H1 (cell line): ENCODE measurements at regions not wholly inside any gene's neighbourhood (a gene's known extent, or its start where the extent isn't known, plus 50 kb on each side); places are given as distances from the start of the nearest gene placed in this dataset.

Experiments
- CTCF ChIA-PET: fragments of 300-600 bp; sonication (Branson Sonifier 250); formaldehyde crosslinking; loops from one replicate; lab custom pipeline; 2021; ENCODE audit not compliant: partially characterized antibody; lab: Charles Lee
- POLR2A ChIA-PET: fragments of 300-600 bp; sonication (Branson Sonifier 250); formaldehyde crosslinking; loops from one replicate; lab custom pipeline; 2021; ENCODE audit warnings: inconsistent platforms; ENCODE audit not compliant: partially characterized antibody; lab: Charles Lee
- DNase-seq, 2 experiments: peaks; one replicate each; pipeline versions ENCODE4 v3.0.0 to v3.0.0-alpha.2; 2010 to 2022; ENCODE audit warnings: low spot score in 2 of 2, low read depth in 1 of 2, mixed read lengths in 1 of 2
- FAIRE-seq: peaks from 2 replicates; lab custom pipeline; 2011; peaks lifted over from hg19 to GRCh38; lab: Jason Lieb, UNC
- H2AFZ ChIP-seq: 2 replicates; pipeline ENCODE4 v1.8.1; 2012; ENCODE audit warnings: low read length, inconsistent platforms
- H2AK5ac ChIP-seq: 2 replicates; pipeline ENCODE4 v1.6.1; 2013; ENCODE audit warnings: low read depth, low read length
- H2BK120ac ChIP-seq: replicated peaks from 2 replicates; pipeline ENCODE3; 2013; ENCODE audit warnings: low read depth, low read length, inconsistent platforms
- H2BK12ac ChIP-seq: 2 replicates; pipeline ENCODE4 v1.6.1; 2013; ENCODE audit warnings: low read depth, low read length
- H2BK15ac ChIP-seq: 2 replicates; pipeline ENCODE4 v1.6.1; 2013; ENCODE audit warnings: low read length
- H2BK20ac ChIP-seq: 2 replicates; pipeline ENCODE4 v1.6.1; 2013; ENCODE audit warnings: low read length
- H2BK5ac ChIP-seq: 2 replicates; pipeline ENCODE4 v1.6.1; 2013; ENCODE audit warnings: low read depth, low read length
- H3K14ac ChIP-seq: 2 replicates; pipeline ENCODE4 v1.6.1; 2013; ENCODE audit warnings: inconsistent platforms; ENCODE audit not compliant: insufficient read length
- H3K18ac ChIP-seq: 2 replicates; pipeline ENCODE4 v1.6.1; 2013; ENCODE audit warnings: low read length; ENCODE audit errors: extremely low read depth
- H3K23ac ChIP-seq: 2 replicates; pipeline ENCODE4 v1.6.1; 2013; ENCODE audit warnings: inconsistent platforms; ENCODE audit not compliant: insufficient read length
- H3K23me2 ChIP-seq: 2 replicates; pipeline ENCODE4 v1.6.1; 2013; ENCODE audit warnings: low read depth, low read length
- H3K27ac ChIP-seq: 2 replicates; pipeline ENCODE4 v1.6.1; 2011; ENCODE audit warnings: low read depth, low read length, inconsistent platforms
- H3K27me3 ChIP-seq, 4 experiments: replicated peaks in 1 of 4; 1 replicate in 1 of 4; 2 replicates in 3 of 4; pipeline versions ENCODE4 v1.6.1 to v1.8.1; 2011 to 2013; ENCODE audit warnings: low read length in 3 of 4, mild to moderate bottlenecking in 3 of 4, inconsistent platforms in 2 of 4, mixed read lengths in 2 of 4, moderate library complexity in 1 of 4; ENCODE audit not compliant: control insufficient read depth in 3 of 4, insufficient read depth in 3 of 4; ENCODE audit errors: extremely low read depth in 1 of 4
- H3K36me3 ChIP-seq, 4 experiments: 2 replicates each; pipeline versions ENCODE4 v1.6.1 to v1.8.1; 2011 to 2013; ENCODE audit warnings: mild to moderate bottlenecking in 4 of 4, low read length in 3 of 4, moderate library complexity in 2 of 4, control low read depth in 1 of 4, inconsistent platforms in 1 of 4; ENCODE audit not compliant: insufficient read depth in 4 of 4, control insufficient read depth in 2 of 4
- H3K4ac ChIP-seq: replicated peaks from 2 replicates; pipeline ENCODE3; 2013; ENCODE audit warnings: low read length, low read depth, mixed read lengths, inconsistent platforms; ENCODE audit not compliant: insufficient read length
- H3K4me1 ChIP-seq, 4 experiments: replicated peaks in 1 of 4; 1 replicate in 1 of 4; 2 replicates in 3 of 4; pipeline versions ENCODE4 v1.6.1 to v1.8.1; 2011 to 2013; ENCODE audit warnings: low read length in 3 of 4, inconsistent platforms in 2 of 4, mixed read lengths in 1 of 4; ENCODE audit not compliant: insufficient read depth in 4 of 4, control insufficient read depth in 3 of 4
- H3K4me2 ChIP-seq, 2 experiments: 2 replicates each; pipeline versions ENCODE4 v1.6.1 to v1.8.1; 2011 to 2013; ENCODE audit warnings: low read depth in 2 of 2, low read length in 2 of 2, control low read depth in 1 of 2, inconsistent platforms in 1 of 2, mild to moderate bottlenecking in 1 of 2; ENCODE audit not compliant: insufficient read depth in 1 of 2
- H3K4me3 ChIP-seq, 4 experiments: fragments of 200-600, 300-600 bp in 1 of 4; sonication (generic), shearing (Covaris generic), sonication (Bioruptor Twin) in 1 of 4; 2 replicates each; pipeline versions ENCODE4 v1.5.1 to v1.8.1; 2011 to 2016; ENCODE audit warnings: low read length in 4 of 4, low read depth in 3 of 4, control low read depth in 2 of 4, inconsistent platforms in 2 of 4, mild to moderate bottlenecking in 2 of 4, mixed read lengths in 1 of 4, moderate library complexity in 1 of 4; ENCODE audit not compliant: insufficient read depth in 2 of 4; ENCODE audit errors: extremely low read depth in 1 of 4
- H3K56ac ChIP-seq: replicated peaks from 2 replicates; pipeline ENCODE3; 2013; ENCODE audit warnings: low read depth, mild to moderate bottlenecking, mixed read lengths, low read length, inconsistent platforms; ENCODE audit not compliant: insufficient read length
- H3K79me1 ChIP-seq: 2 replicates; pipeline ENCODE4 v1.6.1; 2013; ENCODE audit warnings: low read depth, low read length, control low read depth
- H3K79me2 ChIP-seq, 2 experiments: 2 replicates each; pipeline versions ENCODE4 v1.6.1 to v1.8.1; 2012 to 2013; ENCODE audit warnings: low read length in 2 of 2, mild to moderate bottlenecking in 2 of 2, inconsistent platforms in 1 of 2; ENCODE audit not compliant: insufficient read depth in 2 of 2, control insufficient read depth in 1 of 2
- H3K9ac ChIP-seq, 4 experiments: replicated peaks in 1 of 4; 1 replicate in 1 of 4; 2 replicates in 3 of 4; pipeline versions ENCODE4 v1.6.1 to v1.8.1; 2011 to 2013; ENCODE audit warnings: low read depth in 3 of 4, low read length in 3 of 4, control low read depth in 2 of 4, mild to moderate bottlenecking in 2 of 4, moderate library complexity in 2 of 4, inconsistent platforms in 1 of 4; ENCODE audit errors: extremely low read depth in 1 of 4
- H3K9me3 ChIP-seq, 2 experiments: 2 replicates each; pipeline versions ENCODE4 v1.6.1 to v1.8.1; 2012 to 2013; ENCODE audit warnings: mild to moderate bottlenecking in 2 of 2, moderate library complexity in 2 of 2, control low read depth in 1 of 2, inconsistent platforms in 1 of 2, low read depth in 1 of 2, low read length in 1 of 2, mixed read lengths in 1 of 2; ENCODE audit not compliant: insufficient read depth in 2 of 2
- H4K20me1 ChIP-seq, 2 experiments: replicated peaks in 1 of 2; 2 replicates each; pipeline versions ENCODE3 to v1.8.1; 2011 to 2013; ENCODE audit warnings: inconsistent platforms in 2 of 2, low read length in 2 of 2, mild to moderate bottlenecking in 1 of 2; ENCODE audit not compliant: insufficient read depth in 2 of 2, control insufficient read depth in 1 of 2
- H4K5ac ChIP-seq: 2 replicates; pipeline ENCODE4 v1.6.1; 2013; ENCODE audit warnings: low read length, low read depth, mixed read lengths, inconsistent platforms; ENCODE audit not compliant: insufficient read length
- H4K8ac ChIP-seq: 2 replicates; pipeline ENCODE4 v1.8.0; 2013; ENCODE audit warnings: mild to moderate bottlenecking, moderate library complexity, low read length, inconsistent platforms; ENCODE audit not compliant: insufficient read depth; ENCODE audit errors: extremely low read depth
- H4K91ac ChIP-seq: replicated peaks from 2 replicates; pipeline ENCODE3; 2013; ENCODE audit warnings: low read length, mixed read lengths, inconsistent platforms; ENCODE audit not compliant: insufficient read length
- EGR1 ChIP-seq: IDR thresholded peaks from 2 replicates; pipeline ENCODE4 v1.6.1; 2011; ENCODE audit warnings: low read depth, low read length, borderline replicate concordance
- JUN ChIP-seq: IDR thresholded peaks from 2 replicates; pipeline ENCODE4 v1.6.1; 2011; ENCODE audit warnings: low read depth, mild to moderate bottlenecking, improper control_type of control experiment, low read length
- POLR2A ChIP-seq, 2 experiments: IDR thresholded peaks; 1 replicate in 1 of 2; 2 replicates in 1 of 2; pipeline ENCODE4 v1.6.1; 2011; ENCODE audit warnings: low read depth in 2 of 2, low read length in 2 of 2, mild to moderate bottlenecking in 2 of 2; ENCODE audit errors: control extremely low read depth in 1 of 2
- SP2 ChIP-seq: IDR thresholded peaks from 2 replicates; pipeline ENCODE4 v1.6.1; 2012; ENCODE audit warnings: mild to moderate bottlenecking, low read length, inconsistent platforms
- WGBS, 2 experiments: shearing (Covaris generic) in 1 of 2; methylation state at CpG; one replicate each; pipeline versions ENCODE4 v1.1.6 to v1.1.7; 2013 to 2015; ENCODE audit warnings: low lambda C conversion rate in 2 of 2, mixed read lengths in 2 of 2, inconsistent platforms in 1 of 2, low coverage in 1 of 2, missing lambda C conversion rate in 1 of 2; ENCODE audit not compliant: insufficient replicate concordance in 2 of 2, insufficient coverage in 1 of 2, insufficient read length in 1 of 2; ENCODE audit errors: extremely low coverage in 1 of 2, missing lambda C conversion rate in 1 of 2; 5-methylcytosine and 5-hydroxymethylcytosine counted together

- no peak overlapping the region for H3K23ac ChIP-seq
- H3K27me3 ChIP-seq = no peaks in the 10 kb centered on the region
- H2BK20ac ChIP-seq = no peak overlapping the region
- WGBS, 2 experiments = 85% methylated on average over 2 of the region's 2 CpGs; no CpG with 5 or more reads in 1 of the 2 experiments
- no peaks in the 10 kb centered on the region for H3K9me3 ChIP-seq
- CTCF ChIA-PET = interaction anchor here (0.6 kb wide), 2 partner anchors 10 to 23 kb away, joined by 3 read pairs; no protein-coding TSS in a partner anchor
- no peaks in the 10 kb centered on the region for H4K20me1 ChIP-seq
- H3K36me3 ChIP-seq = no peaks in the 10 kb centered on the region
- no peak overlapping the region for H4K5ac ChIP-seq
- no peak overlapping the region for H3K9ac ChIP-seq
- H3K79me1 ChIP-seq = no peaks in the 10 kb centered on the region
- no peak for DNase-seq
- H2AK5ac ChIP-seq = no peak overlapping the region
- no peaks in the 10 kb centered on the region for H3K4me1 ChIP-seq
- H2BK5ac ChIP-seq = no peak overlapping the region
- no peak overlapping the region for H3K18ac ChIP-seq
- no peak for FAIRE-seq
- no peak overlapping the region for H2BK120ac ChIP-seq
- H4K8ac ChIP-seq = no peak overlapping the region
- no peak overlapping the region for H3K27ac ChIP-seq
- no peak overlapping the region for H3K4ac ChIP-seq
- POLR2A ChIA-PET = no interaction called here
- no peak overlapping the region for H3K4me2 ChIP-seq
- no peaks in the 10 kb centered on the region for H3K23me2 ChIP-seq
- no peak for TF ChIP-seq EGR1
- no peak for TF ChIP-seq SP2
- no peak for TF ChIP-seq JUN
- TF ChIP-seq POLR2A (IDR thresholded peaks at IDR 0.05; ENCODE audit: control extremely low read depth in 1 of 2, low read depth in 2 of 2, low read length in 2 of 2) = no peak
- TF ChIP-seq, all 59 proteins: peak for 0
- H3K79me2 ChIP-seq = no peaks in the 10 kb centered on the region
- no peak overlapping the region for H2BK15ac ChIP-seq
- no peak overlapping the region for H2AFZ ChIP-seq
- no peak overlapping the region for H3K56ac ChIP-seq
- H3K14ac ChIP-seq = no peak overlapping the region
- H3K4me3 ChIP-seq = no peak overlapping the region
- H2BK12ac ChIP-seq = no peak overlapping the region
- H4K91ac ChIP-seq = no peak overlapping the region
Observed at GRCh38 chr14:49044981-49045380, 541.2 kb downstream of the RPS29 start.
